GM19025 (cell line): ENCODE measurements at regions not wholly inside any gene's neighbourhood (a gene's known extent, or its start where the extent isn't known, plus 50 kb on each side); places are given as distances from the start of the nearest gene placed in this dataset.
"Not testable (repeated sequence)": the region's sequence is repeated elsewhere in the genome, so short reads cannot be mapped to it uniquely, and the experiment has no call there.

Source experiments
- ATAC-seq: cut with Tn5 transposase; IDR thresholded peaks from one replicate; pipeline ENCODE4 v1.9.1; 2021; ENCODE audit warnings: mild to moderate bottlenecking, low read depth, moderate library complexity; ENCODE audit not compliant: unreplicated experiment

GRCh38 chr1:217140041-217140901 lies 417.0 kb upstream of the ESRRG start:
- ATAC-seq = no peak

- no peak for ATAC-seq
Measured at GRCh38 chr1:217139513-217139912, 416.3 kb upstream of the ESRRG start.

- ATAC-seq = no peak
Measured at GRCh38 chr1:217138799-217139466, 415.7 kb upstream of the ESRRG start.

GRCh38 chr1:217138173-217138765 lies 415.0 kb upstream of the ESRRG start:
- ATAC-seq = no peak

GRCh38 chr1:217137210-217137881 lies 414.1 kb upstream of the ESRRG start:
- ATAC-seq = no peak

- ATAC-seq = no peak
Measured at GRCh38 chr1:217136895-217137205, 413.6 kb upstream of the ESRRG start.

GRCh38 chr1:217135987-217136894 lies 413.0 kb upstream of the ESRRG start:
- no peak for ATAC-seq

- ATAC-seq = no peak
Measured at GRCh38 chr1:217135569-217135915, 412.3 kb upstream of the ESRRG start.

GRCh38 chr1:217134857-217135568 lies 411.8 kb upstream of the ESRRG start:
- ATAC-seq = no peak

- no peak for ATAC-seq
Measured at GRCh38 chr1:217133958-217134856, 411.0 kb upstream of the ESRRG start.

GRCh38 chr1:217133092-217133491 lies 409.9 kb upstream of the ESRRG start:
- ATAC-seq = no peak

GRCh38 chr1:217123340-217123739 lies 400.1 kb upstream of the ESRRG start:
- ATAC-seq = not testable (repeated sequence)

GRCh38 chr1:217117973-217118465 lies 394.8 kb upstream of the ESRRG start:
- no peak for ATAC-seq

GRCh38 chr1:217115404-217116380 lies 392.5 kb upstream of the ESRRG start:
- ATAC-seq = no peak

- no peak for ATAC-seq
Measured at GRCh38 chr1:217109928-217110327, 386.7 kb upstream of the ESRRG start.

- no peak for ATAC-seq
Measured at GRCh38 chr1:217106231-217106901, 383.1 kb upstream of the ESRRG start.

- ATAC-seq = no peak
Measured at GRCh38 chr1:217105437-217105836, 382.2 kb upstream of the ESRRG start.
